Keratinocyte (primary cell): ENCODE measurements at regions not wholly inside any gene's neighbourhood (a gene's known extent, or its start where the extent isn't known, plus 50 kb on each side); places are given as distances from the start of the nearest gene placed in this dataset.
"Not testable (repeated sequence)": the region's sequence is repeated elsewhere in the genome, so short reads cannot be mapped to it uniquely, and the experiment has no call there.

Experiments used
- EZH2 ChIP-seq: IDR thresholded peaks from one replicate; pipeline ENCODE4 v1.6.1; 2012; ENCODE audit warnings: inconsistent platforms, mild to moderate bottlenecking, low read length, moderate library complexity
- TF ChIP-seq, protein P1 (sequence below), 3 experiments: IDR thresholded peaks in 1 of 3; conservative IDR thresholded peaks in 1 of 3; optimal IDR thresholded peaks in 1 of 3; 2 replicates in 2 of 3; 3 replicates in 1 of 3; pipeline versions ENCODE3 to v1.5.1; 2011; ENCODE audit warnings: low read length in 3 of 3, mild to moderate bottlenecking in 3 of 3, moderate library complexity in 2 of 3, control low read depth in 1 of 3, inconsistent platforms in 1 of 3; ENCODE audit not compliant: insufficient read depth in 2 of 3; ENCODE audit errors: extremely low read depth in 1 of 3

- TF ChIP-seq, protein P1, sequence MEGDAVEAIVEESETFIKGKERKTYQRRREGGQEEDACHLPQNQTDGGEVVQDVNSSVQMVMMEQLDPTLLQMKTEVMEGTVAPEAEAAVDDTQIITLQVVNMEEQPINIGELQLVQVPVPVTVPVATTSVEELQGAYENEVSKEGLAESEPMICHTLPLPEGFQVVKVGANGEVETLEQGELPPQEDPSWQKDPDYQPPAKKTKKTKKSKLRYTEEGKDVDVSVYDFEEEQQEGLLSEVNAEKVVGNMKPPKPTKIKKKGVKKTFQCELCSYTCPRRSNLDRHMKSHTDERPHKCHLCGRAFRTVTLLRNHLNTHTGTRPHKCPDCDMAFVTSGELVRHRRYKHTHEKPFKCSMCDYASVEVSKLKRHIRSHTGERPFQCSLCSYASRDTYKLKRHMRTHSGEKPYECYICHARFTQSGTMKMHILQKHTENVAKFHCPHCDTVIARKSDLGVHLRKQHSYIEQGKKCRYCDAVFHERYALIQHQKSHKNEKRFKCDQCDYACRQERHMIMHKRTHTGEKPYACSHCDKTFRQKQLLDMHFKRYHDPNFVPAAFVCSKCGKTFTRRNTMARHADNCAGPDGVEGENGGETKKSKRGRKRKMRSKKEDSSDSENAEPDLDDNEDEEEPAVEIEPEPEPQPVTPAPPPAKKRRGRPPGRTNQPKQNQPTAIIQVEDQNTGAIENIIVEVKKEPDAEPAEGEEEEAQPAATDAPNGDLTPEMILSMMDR (optimal IDR thresholded peaks at IDR 0.05 in 1 of 3, IDR thresholded peaks at IDR 0.05 in 1 of 3, conservative IDR thresholded peaks at IDR 0.05 in 1 of 3; ENCODE audit: extremely low read depth in 1 of 3, insufficient read depth in 2 of 3, low read length in 3 of 3) = not testable (repeated sequence)
- not testable (repeated sequence) for TF ChIP-seq EZH2
Observed at GRCh38 chr11:34762625-34763024, 141.7 kb downstream of the EHF start.
